Tibial artery (tissue), 4 donors: ENCODE measurements at regions not wholly inside any gene's neighbourhood (a gene's known extent, or its start where the extent isn't known, plus 50 kb on each side); places are given as distances from the start of the nearest gene placed in this dataset.

ENCODE experiments used
- DNase-seq, 2 donors: peaks; one replicate each; pipeline ENCODE4 v3.0.0-alpha.2; 2019
- H3K27ac ChIP-seq, 2 donors: fragments of 200-600 bp; sonication (generic) in 1 of 2; 1 replicate in 1 of 2; 2 replicates in 1 of 2; pipeline ENCODE4 v1.5.1; 2018 to 2019; ENCODE audit warnings: mild to moderate bottlenecking in 1 of 2
- H3K27me3 ChIP-seq, 2 donors: fragments of 200-600 bp; sonication (generic) in 1 of 2; one replicate each; pipeline versions ENCODE4 v1.5.1 to v1.6.0; 2016 to 2019
- H3K36me3 ChIP-seq, 3 donors: fragments of 200-600 bp; sonication (generic) in 2 of 3; one replicate each; pipeline ENCODE4 v1.5.1; 2016 to 2019; ENCODE audit warnings: mild to moderate bottlenecking in 2 of 3
- H3K4me1 ChIP-seq, 4 donors: fragments of 200-600 bp; sonication (generic) in 2 of 4; 1 replicate in 3 of 4; 2 replicates in 1 of 4; pipeline ENCODE4 v1.5.1; 2016 to 2019
- H3K4me3 ChIP-seq, 2 donors: fragments of 200-600 bp; sonication (generic) in 1 of 2; 1 replicate in 1 of 2; 2 replicates in 1 of 2; pipeline ENCODE4 v1.5.1; 2018 to 2019; ENCODE audit warnings: mild to moderate bottlenecking in 2 of 2
- H3K9me3 ChIP-seq, 3 donors: fragments of 200-600 bp; sonication (generic) in 1 of 3; one replicate each; pipeline ENCODE4 v1.5.1; 2016 to 2019
- CTCF ChIP-seq, 2 experiments: fragments of 200-600 bp in 1 of 2; fragments of 450-650 bp in 1 of 2; IDR thresholded peaks; one replicate each; pipeline ENCODE4 v1.5.1; 2017 to 2019; ENCODE audit warnings: antibody characterized with exemption in 2 of 2, mild to moderate bottlenecking in 1 of 2, moderate library complexity in 1 of 2
- intact Hi-C: fragments of 100-400 bp; cut with DNase I; formaldehyde crosslinking; loops from one replicate; pipeline ENCODE4 v1.15.0; 2023; ENCODE audit warnings: low total_unique reads

GRCh38 chr4:99754756-99755155 lies 61.9 kb upstream of the DAPP1 start:
- DNase-seq, result no peak

GRCh38 chr4:99753931-99754330 lies 62.7 kb upstream of the DAPP1 start:
- H3K27ac ChIP-seq, result no peak overlapping the region
- H3K4me3 ChIP-seq, result no peak overlapping the region
- H3K27me3 ChIP-seq, result no peaks in the 10 kb centered on the region
- no peaks in the 10 kb centered on the region for H3K36me3 ChIP-seq
- no peak for DNase-seq
- no peaks in the 10 kb centered on the region for H3K9me3 ChIP-seq
- intact Hi-C loops, result no loop called here
- TF ChIP-seq CTCF (IDR thresholded peaks at IDR 0.05), result no peak
- peaks cover 0 to 9% (median 1%) of the 10 kb centered on the region in 4 donors for H3K4me1 ChIP-seq

More at GRCh38 chr4:99754756-99755155, 61.9 kb upstream of the DAPP1 start:
- no peak overlapping the region for H3K27ac ChIP-seq
- TF ChIP-seq CTCF (IDR thresholded peaks at IDR 0.05), result no peak
- H3K4me3 ChIP-seq, result no peak overlapping the region
- H3K4me1 ChIP-seq, result peaks cover 0 to 16% (median 1%) of the 10 kb centered on the region in 4 donors
- no peaks in the 10 kb centered on the region for H3K9me3 ChIP-seq
- H3K36me3 ChIP-seq, result no peaks in the 10 kb centered on the region
- intact Hi-C loops, result no loop called here
- H3K27me3 ChIP-seq, result no peaks in the 10 kb centered on the region

- H3K9me3 ChIP-seq, result no peaks in the 10 kb centered on the region
- H3K4me3 ChIP-seq, result no peak overlapping the region
- H3K36me3 ChIP-seq, result no peaks in the 10 kb centered on the region
- no peaks in the 10 kb centered on the region for H3K4me1 ChIP-seq
- no peak overlapping the region for H3K27ac ChIP-seq
- H3K27me3 ChIP-seq, result no peaks in the 10 kb centered on the region
- no peak for DNase-seq
- TF ChIP-seq CTCF (IDR thresholded peaks at IDR 0.05), result no peak
- intact Hi-C loops, result no loop called here
Observed at GRCh38 chr4:99749445-99750391, 66.9 kb upstream of the DAPP1 start.

- no peak overlapping the region for H3K4me3 ChIP-seq
- intact Hi-C loops, result no loop called here
- H3K36me3 ChIP-seq, result no peaks in the 10 kb centered on the region
- no peak for TF ChIP-seq CTCF (IDR thresholded peaks at IDR 0.05)
- H3K9me3 ChIP-seq, result no peaks in the 10 kb centered on the region
- no peaks in the 10 kb centered on the region for H3K4me1 ChIP-seq
- no peak overlapping the region for H3K27ac ChIP-seq
- H3K27me3 ChIP-seq, result no peaks in the 10 kb centered on the region
- DNase-seq, result no peak
Observed at GRCh38 chr4:99746443-99746842, 70.2 kb upstream of the DAPP1 start.

- H3K9me3 ChIP-seq, result no peaks in the 10 kb centered on the region
- no peak overlapping the region for H3K4me3 ChIP-seq
- intact Hi-C loops, result no loop called here
- H3K36me3 ChIP-seq, result no peaks in the 10 kb centered on the region
- no peak for DNase-seq
- no peak overlapping the region for H3K27ac ChIP-seq
- no peak for TF ChIP-seq CTCF (IDR thresholded peaks at IDR 0.05)
- H3K27me3 ChIP-seq, result no peaks in the 10 kb centered on the region
- H3K4me1 ChIP-seq, result no peaks in the 10 kb centered on the region
Observed at GRCh38 chr4:99736846-99737245, 79.2 kb upstream of the C4orf54 start.
